A673 (cell line): ENCODE measurements at regions not wholly inside any gene's neighbourhood (a gene's known extent, or its start where the extent isn't known, plus 50 kb on each side); places are given as distances from the start of the nearest gene placed in this dataset.

Experiments
- CTCF ChIP-seq: fragments of 300-800, 200-600 bp; sonication (generic); conservative IDR thresholded peaks from 2 replicates; pipeline ENCODE4 v1.5.1; 2017; ENCODE audit warnings: low read depth, mild to moderate bottlenecking, antibody characterized with exemption, low read length, moderate library complexity, mixed read lengths
- EZH2 ChIP-seq: fragments of 200-600 bp; sonication (generic); IDR thresholded peaks from 2 replicates; pipeline ENCODE4 v1.6.1; 2017; ENCODE audit warnings: borderline replicate concordance, low read depth, mild to moderate bottlenecking, mixed read lengths, antibody characterized with exemption, low read length; ENCODE audit not compliant: poor library complexity, severe bottlenecking

GRCh38 chr11:45523760-45524159 is 141.7 kb downstream of the CHST1 start:
- TF ChIP-seq EZH2 = no peak
- no peak for TF ChIP-seq CTCF
